B cell (primary cell): ENCODE measurements at regions not wholly inside any gene's neighbourhood (a gene's known extent, or its start where the extent isn't known, plus 50 kb on each side); places are given as distances from the start of the nearest gene placed in this dataset.

Experiments
- CTCF ChIP-seq: fragments of 200-600 bp; IDR thresholded peaks from one replicate; pipeline ENCODE4 v1.8.0; 2022; ENCODE audit warnings: antibody characterized with exemption, mild to moderate bottlenecking
- EZH2 ChIP-seq: IDR thresholded peaks from 2 replicates; pipeline ENCODE4 v1.6.1; 2012; ENCODE audit warnings: borderline replicate concordance, low read depth, mild to moderate bottlenecking, moderate library complexity, low read length; ENCODE audit not compliant: insufficient read depth, poor library complexity, severe bottlenecking

DNA sequence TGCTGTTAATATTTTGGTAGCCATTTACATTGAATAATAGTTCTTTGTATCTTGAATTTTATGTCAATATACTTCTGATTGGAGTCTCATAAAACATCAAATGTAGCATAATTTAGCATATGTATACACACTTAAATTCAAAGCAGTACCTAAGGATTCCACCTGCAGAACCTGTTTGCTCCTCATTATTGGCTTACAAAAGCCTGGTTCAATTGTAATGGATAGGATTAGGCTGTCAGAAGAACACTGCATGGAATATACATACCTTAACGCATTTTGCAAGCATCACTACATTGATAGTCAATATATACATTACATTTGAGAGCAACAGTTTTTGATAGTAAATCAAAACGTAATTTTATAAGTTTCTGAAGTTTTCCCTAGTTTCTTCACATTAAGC, 711.3 kb upstream of the COX7C start:
- no peak for TF ChIP-seq CTCF
- no peak for TF ChIP-seq EZH2
